SK-N-SH (cell line): ENCODE measurements at regions not wholly inside any gene's neighbourhood (a gene's known extent, or its start where the extent isn't known, plus 50 kb on each side); places are given as distances from the start of the nearest gene placed in this dataset.

Experiments
- CTCF ChIA-PET: fragments of 300-600, 350-600 bp; formaldehyde crosslinking; extraction: SDS; loops from one replicate; lab custom pipeline; 2021; lab: Yijun Ruan, JAX
- POLR2A ChIA-PET: fragments of 350-600 bp; sonication (Branson Sonifier 250); formaldehyde crosslinking; extraction: SDS; loops from one replicate; lab custom pipeline; 2020; ENCODE audit warnings: antibody characterized with exemption, inconsistent platforms; lab: Yijun Ruan, JAX
- DNase-seq: peaks from one replicate; pipeline ENCODE4 v3.0.0; 2012
- H2AFZ ChIP-seq: fragments of 200-600 bp; sonication (generic); 2 replicates; pipeline ENCODE4 v1.8.1; 2016; ENCODE audit warnings: antibody characterized with exemption, mild to moderate bottlenecking, low read depth
- H3F3A ChIP-seq: fragments of 200-600 bp; sonication (generic); replicated peaks from 2 replicates; pipeline ENCODE3; 2016; ENCODE audit warnings: antibody characterized with exemption, mild to moderate bottlenecking; ENCODE audit not compliant: insufficient read depth
- H3K27ac ChIP-seq, 2 experiments: fragments of 200-500 bp in 1 of 2; fragments of 200-600 bp in 1 of 2; sonication (Bioruptor generic) in 1 of 2; sonication (generic), shearing (Covaris generic) in 1 of 2; 2 replicates each; pipeline versions ENCODE4 v1.5.1 to v1.6.1; 2014 to 2016; ENCODE audit warnings: low read depth in 2 of 2, inconsistent platforms in 1 of 2, low read length in 1 of 2, mild to moderate bottlenecking in 1 of 2, mixed read lengths in 1 of 2
- H3K27me3 ChIP-seq: fragments of 200-600 bp; sonication (generic), shearing (Covaris generic); 2 replicates; pipeline ENCODE4 v1.6.1; 2016; ENCODE audit warnings: mixed run types; ENCODE audit not compliant: insufficient read depth
- H3K36me3 ChIP-seq, 2 experiments: fragments of 200-500 bp in 1 of 2; fragments of 200-600 bp in 1 of 2; sonication (Bioruptor generic) in 1 of 2; sonication (generic) in 1 of 2; replicated peaks in 1 of 2; 2 replicates each; pipeline versions ENCODE3 to v1.5.1; 2014 to 2016; ENCODE audit warnings: low read length in 1 of 2, mild to moderate bottlenecking in 1 of 2; ENCODE audit not compliant: insufficient read depth in 2 of 2, control insufficient read depth in 1 of 2
- H3K4me1 ChIP-seq, 2 experiments: fragments of 200-500 bp in 1 of 2; fragments of 200-600 bp in 1 of 2; sonication (Bioruptor generic) in 1 of 2; sonication (generic), shearing (Covaris generic) in 1 of 2; 2 replicates each; pipeline versions ENCODE4 v1.5.1 to v1.6.1; 2014 to 2016; ENCODE audit warnings: low read depth in 1 of 2, low read length in 1 of 2, mixed run types in 1 of 2; ENCODE audit not compliant: insufficient read depth in 2 of 2, control insufficient read depth in 1 of 2
- H3K4me2 ChIP-seq: fragments of 200-600 bp; sonication (generic), shearing (Covaris generic); 2 replicates; pipeline ENCODE4 v1.6.1; 2017; ENCODE audit warnings: mixed run types
- H3K4me3 ChIP-seq, 2 experiments: fragments of 200-500 bp in 1 of 2; fragments of 200-600 bp in 1 of 2; sonication (Bioruptor generic) in 1 of 2; sonication (generic), shearing (Covaris generic) in 1 of 2; 2 replicates each; pipeline versions ENCODE4 v1.5.1 to v1.8.1; 2014 to 2016; ENCODE audit warnings: low read depth in 2 of 2, inconsistent platforms in 1 of 2, low read length in 1 of 2, mild to moderate bottlenecking in 1 of 2, mixed read lengths in 1 of 2, moderate library complexity in 1 of 2
- H3K79me2 ChIP-seq: fragments of 200-600 bp; sonication (generic); 2 replicates; pipeline ENCODE4 v1.8.1; 2017; ENCODE audit warnings: mild to moderate bottlenecking; ENCODE audit not compliant: insufficient read depth
- H3K9ac ChIP-seq: fragments of 200-600 bp; sonication (generic); 2 replicates; pipeline ENCODE4 v1.6.1; 2017; ENCODE audit warnings: mixed run types
- H3K9me2 ChIP-seq: fragments of 200-600 bp; sonication (generic); 2 replicates; pipeline ENCODE4 v1.6.1; 2017; ENCODE audit warnings: mixed run types
- H3K9me3 ChIP-seq: fragments of 200-600 bp; sonication (generic); 2 replicates; pipeline ENCODE4 v1.6.1; 2017; ENCODE audit warnings: mixed run types, mild to moderate bottlenecking, moderate library complexity
- H4K20me1 ChIP-seq: fragments of 200-600 bp; sonication (generic); 2 replicates; pipeline ENCODE4 v1.6.1; 2017; ENCODE audit warnings: mild to moderate bottlenecking, mixed run types; ENCODE audit not compliant: insufficient read depth
- ELF1 ChIP-seq: IDR thresholded peaks from 2 replicates; pipeline ENCODE4 v1.4.0; 2012
- EP300 ChIP-seq, 2 experiments: IDR thresholded peaks; 2 replicates each; pipeline versions ENCODE4 v1.4.0 to v1.6.1; 2012; ENCODE audit warnings: borderline replicate concordance in 1 of 2, low read depth in 1 of 2, low read length in 1 of 2
- EZH2phosphoT487 ChIP-seq: fragments of 200-600 bp; sonication (generic); IDR thresholded peaks from 2 replicates; pipeline ENCODE4 v1.6.1; 2017; ENCODE audit warnings: low read depth, mixed run types, mild to moderate bottlenecking, antibody characterized with exemption, moderate library complexity, borderline replicate concordance
- FOXJ3 ChIP-seq: sonication (generic); formaldehyde crosslinking; IDR thresholded peaks from 2 replicates; pipeline ENCODE4 v1.5.1; 2020; ENCODE audit warnings: mild to moderate bottlenecking, missing genetic modification reagents
- GABPA ChIP-seq: IDR thresholded peaks from 2 replicates; pipeline ENCODE4 v1.4.0; 2012; ENCODE audit warnings: low read depth, mild to moderate bottlenecking
- MEF2A ChIP-seq: IDR thresholded peaks from 2 replicates; pipeline ENCODE4 v1.4.0; 2012; ENCODE audit warnings: low read depth, borderline replicate concordance
- MXI1 ChIP-seq: IDR thresholded peaks from 2 replicates; pipeline ENCODE4 v1.6.1; 2012; ENCODE audit warnings: mild to moderate bottlenecking, low read depth, low read length, improper control_type of control experiment
- NFIC ChIP-seq: IDR thresholded peaks from 2 replicates; pipeline ENCODE4 v1.4.0; 2012; ENCODE audit warnings: borderline replicate concordance
- POLR2AphosphoS5 ChIP-seq: IDR thresholded peaks from 2 replicates; pipeline ENCODE4 v1.6.1; 2012; ENCODE audit warnings: low read depth, low read length
- RFX5 ChIP-seq: IDR thresholded peaks from 2 replicates; pipeline ENCODE4 v1.6.1; 2012; ENCODE audit warnings: mild to moderate bottlenecking, improper control_type of control experiment, low read length
- RXRA ChIP-seq: IDR thresholded peaks from 2 replicates; pipeline ENCODE4 v1.4.0; 2012; ENCODE audit warnings: low read depth, mild to moderate bottlenecking, borderline replicate concordance
- SMC3 ChIP-seq: IDR thresholded peaks from 2 replicates; pipeline ENCODE4 v1.6.1; 2012; ENCODE audit warnings: low read depth, low read length, improper control_type of control experiment
- TAF1 ChIP-seq: IDR thresholded peaks from 2 replicates; pipeline ENCODE4 v1.6.1; 2012; ENCODE audit warnings: low read depth, mild to moderate bottlenecking, low read length, moderate library complexity, borderline replicate concordance
- TCF12 ChIP-seq: IDR thresholded peaks from 2 replicates; pipeline ENCODE4 v1.4.0; 2012
- YY1 ChIP-seq: IDR thresholded peaks from 2 replicates; pipeline ENCODE4 v1.4.0; 2012; ENCODE audit warnings: low read depth, mild to moderate bottlenecking
- WGBS: methylation state at CpG from one replicate; pipeline ENCODE4 v1.1.6; 2017; ENCODE audit warnings: low lambda C conversion rate; 5-methylcytosine and 5-hydroxymethylcytosine counted together
- TF ChIP-seq, protein P1 (sequence below): IDR thresholded peaks from 2 replicates; pipeline ENCODE4; 2012
- TF ChIP-seq, protein P2 (sequence below): IDR thresholded peaks from 2 replicates; pipeline ENCODE4 v1.6.1; 2012; ENCODE audit warnings: mild to moderate bottlenecking, low read depth, low read length, moderate library complexity
- TF ChIP-seq, protein P3 (sequence below): fragments of 200-600 bp; sonication (generic); IDR thresholded peaks from 2 replicates; pipeline ENCODE4 v1.6.1; 2017; ENCODE audit warnings: antibody characterized with exemption, mild to moderate bottlenecking, moderate library complexity
- TF ChIP-seq, protein P4 (sequence below): fragments of 150-350 bp; IDR thresholded peaks from 2 replicates; pipeline ENCODE4 v1.6.1; 2016; ENCODE audit warnings: mild to moderate bottlenecking, low read depth, low read length

DNA sequence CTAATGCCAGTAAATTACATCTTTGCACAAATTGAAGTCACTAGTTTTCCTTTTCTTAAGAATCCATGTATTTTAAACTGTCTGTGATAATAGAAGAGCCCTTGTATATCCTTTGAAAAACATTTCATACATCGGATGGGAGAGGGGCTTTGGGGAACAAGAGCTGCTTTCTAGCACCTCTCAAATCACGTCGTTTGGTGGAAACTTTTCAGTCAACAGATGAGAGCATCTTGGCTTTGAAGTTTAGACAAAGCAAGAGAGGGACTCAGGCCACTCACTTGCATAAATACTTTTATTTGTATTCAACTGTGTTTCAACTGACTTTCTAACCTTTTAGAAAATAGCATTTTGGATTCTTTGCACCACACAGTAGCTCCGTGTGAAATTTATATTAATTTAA lies 502.3 kb upstream of the IMPG1 start:
- no peak for DNase-seq
- Histone ChIP-seq H2AFZ (peak overlapping the region; percentile 46; the same call in 1 of the 2 replicates), H3K79me2 (no peaks in the 10 kb centered on the region), H3K4me1 (no peaks in the 10 kb centered on the region), H3K4me2 (no peak overlapping the region), H3K9ac (no peak overlapping the region), H3K9me2 (no peaks in the 10 kb centered on the region), H3K36me3 (no peaks in the 10 kb centered on the region), H3K27me3 (no peaks in the 10 kb centered on the region), H3K27ac (no peak overlapping the region), H3K9me3 (no peaks in the 10 kb centered on the region), H3F3A (no peaks in the 10 kb centered on the region), H4K20me1 (no peaks in the 10 kb centered on the region), H3K4me3 (no peak overlapping the region)
- 1% methylated on average over 4 of the region's 4 CpGs for WGBS
- POLR2A ChIA-PET, result no interaction called here
- CTCF ChIA-PET, result interaction anchor here (0.6 kb wide), 1 partner anchor 300 kb away, joined by 3 read pairs; no protein-coding TSS in a partner anchor
- TF ChIP-seq MXI1 (no peak), RFX5 (no peak), NFIC (no peak), GABPA (no peak), SMC3 (no peak), MEF2A (no peak), YY1 (no peak), EP300 (IDR thresholded peaks at IDR 0.05; ENCODE audit: borderline replicate concordance in 1 of 2, low read depth in 1 of 2, low read length in 1 of 2) (no peak), POLR2AphosphoS5 (no peak), EZH2phosphoT487 (no peak), RXRA (no peak), TCF12 (no peak), ELF1 (no peak), TAF1 (no peak), FOXJ3 (CRISPR knock-in tag) (no peak)
- TF ChIP-seq, protein P1, sequence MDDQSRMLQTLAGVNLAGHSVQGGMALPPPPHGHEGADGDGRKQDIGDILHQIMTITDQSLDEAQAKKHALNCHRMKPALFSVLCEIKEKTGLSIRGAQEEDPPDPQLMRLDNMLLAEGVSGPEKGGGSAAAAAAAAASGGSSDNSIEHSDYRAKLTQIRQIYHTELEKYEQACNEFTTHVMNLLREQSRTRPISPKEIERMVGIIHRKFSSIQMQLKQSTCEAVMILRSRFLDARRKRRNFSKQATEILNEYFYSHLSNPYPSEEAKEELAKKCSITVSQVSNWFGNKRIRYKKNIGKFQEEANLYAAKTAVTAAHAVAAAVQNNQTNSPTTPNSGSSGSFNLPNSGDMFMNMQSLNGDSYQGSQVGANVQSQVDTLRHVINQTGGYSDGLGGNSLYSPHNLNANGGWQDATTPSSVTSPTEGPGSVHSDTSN, result no peak
- TF ChIP-seq, protein P2, sequence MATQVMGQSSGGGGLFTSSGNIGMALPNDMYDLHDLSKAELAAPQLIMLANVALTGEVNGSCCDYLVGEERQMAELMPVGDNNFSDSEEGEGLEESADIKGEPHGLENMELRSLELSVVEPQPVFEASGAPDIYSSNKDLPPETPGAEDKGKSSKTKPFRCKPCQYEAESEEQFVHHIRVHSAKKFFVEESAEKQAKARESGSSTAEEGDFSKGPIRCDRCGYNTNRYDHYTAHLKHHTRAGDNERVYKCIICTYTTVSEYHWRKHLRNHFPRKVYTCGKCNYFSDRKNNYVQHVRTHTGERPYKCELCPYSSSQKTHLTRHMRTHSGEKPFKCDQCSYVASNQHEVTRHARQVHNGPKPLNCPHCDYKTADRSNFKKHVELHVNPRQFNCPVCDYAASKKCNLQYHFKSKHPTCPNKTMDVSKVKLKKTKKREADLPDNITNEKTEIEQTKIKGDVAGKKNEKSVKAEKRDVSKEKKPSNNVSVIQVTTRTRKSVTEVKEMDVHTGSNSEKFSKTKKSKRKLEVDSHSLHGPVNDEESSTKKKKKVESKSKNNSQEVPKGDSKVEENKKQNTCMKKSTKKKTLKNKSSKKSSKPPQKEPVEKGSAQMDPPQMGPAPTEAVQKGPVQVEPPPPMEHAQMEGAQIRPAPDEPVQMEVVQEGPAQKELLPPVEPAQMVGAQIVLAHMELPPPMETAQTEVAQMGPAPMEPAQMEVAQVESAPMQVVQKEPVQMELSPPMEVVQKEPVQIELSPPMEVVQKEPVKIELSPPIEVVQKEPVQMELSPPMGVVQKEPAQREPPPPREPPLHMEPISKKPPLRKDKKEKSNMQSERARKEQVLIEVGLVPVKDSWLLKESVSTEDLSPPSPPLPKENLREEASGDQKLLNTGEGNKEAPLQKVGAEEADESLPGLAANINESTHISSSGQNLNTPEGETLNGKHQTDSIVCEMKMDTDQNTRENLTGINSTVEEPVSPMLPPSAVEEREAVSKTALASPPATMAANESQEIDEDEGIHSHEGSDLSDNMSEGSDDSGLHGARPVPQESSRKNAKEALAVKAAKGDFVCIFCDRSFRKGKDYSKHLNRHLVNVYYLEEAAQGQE, result no peak
- TF ChIP-seq, protein P3, sequence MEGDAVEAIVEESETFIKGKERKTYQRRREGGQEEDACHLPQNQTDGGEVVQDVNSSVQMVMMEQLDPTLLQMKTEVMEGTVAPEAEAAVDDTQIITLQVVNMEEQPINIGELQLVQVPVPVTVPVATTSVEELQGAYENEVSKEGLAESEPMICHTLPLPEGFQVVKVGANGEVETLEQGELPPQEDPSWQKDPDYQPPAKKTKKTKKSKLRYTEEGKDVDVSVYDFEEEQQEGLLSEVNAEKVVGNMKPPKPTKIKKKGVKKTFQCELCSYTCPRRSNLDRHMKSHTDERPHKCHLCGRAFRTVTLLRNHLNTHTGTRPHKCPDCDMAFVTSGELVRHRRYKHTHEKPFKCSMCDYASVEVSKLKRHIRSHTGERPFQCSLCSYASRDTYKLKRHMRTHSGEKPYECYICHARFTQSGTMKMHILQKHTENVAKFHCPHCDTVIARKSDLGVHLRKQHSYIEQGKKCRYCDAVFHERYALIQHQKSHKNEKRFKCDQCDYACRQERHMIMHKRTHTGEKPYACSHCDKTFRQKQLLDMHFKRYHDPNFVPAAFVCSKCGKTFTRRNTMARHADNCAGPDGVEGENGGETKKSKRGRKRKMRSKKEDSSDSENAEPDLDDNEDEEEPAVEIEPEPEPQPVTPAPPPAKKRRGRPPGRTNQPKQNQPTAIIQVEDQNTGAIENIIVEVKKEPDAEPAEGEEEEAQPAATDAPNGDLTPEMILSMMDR, result no peak
- TF ChIP-seq, protein P4, sequence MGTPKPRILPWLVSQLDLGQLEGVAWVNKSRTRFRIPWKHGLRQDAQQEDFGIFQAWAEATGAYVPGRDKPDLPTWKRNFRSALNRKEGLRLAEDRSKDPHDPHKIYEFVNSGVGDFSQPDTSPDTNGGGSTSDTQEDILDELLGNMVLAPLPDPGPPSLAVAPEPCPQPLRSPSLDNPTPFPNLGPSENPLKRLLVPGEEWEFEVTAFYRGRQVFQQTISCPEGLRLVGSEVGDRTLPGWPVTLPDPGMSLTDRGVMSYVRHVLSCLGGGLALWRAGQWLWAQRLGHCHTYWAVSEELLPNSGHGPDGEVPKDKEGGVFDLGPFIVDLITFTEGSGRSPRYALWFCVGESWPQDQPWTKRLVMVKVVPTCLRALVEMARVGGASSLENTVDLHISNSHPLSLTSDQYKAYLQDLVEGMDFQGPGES, result no peak
- TF ChIP-seq, all 33 proteins: peak for 0
